Activated T-helper 2 cell treated with anti-CD3 and anti-CD28 coated beads, Interferon-gamma antibody, Interleukin-2, Interleukin-4, amounts not matched to agents 10 μg/mL and 5 μg/mL and 100 μg/mL, durations not matched to agents 14 hours and 24 hours and 36 hours (primary cell): ENCODE measurements at regions not wholly inside any gene's neighbourhood (a gene's known extent, or its start where the extent isn't known, plus 50 kb on each side); places are given as distances from the start of the nearest gene placed in this dataset.

Source experiments
- DNase-seq: peaks from one replicate; pipeline ENCODE4 v3.0.0; 2021; ENCODE audit warnings: low spot score
- H3K27ac Mint-ChIP-seq: one replicate; pipeline ENCODE4 v1.8.0; 2021; ENCODE audit warnings: mixed read lengths
- H3K27me3 Mint-ChIP-seq: one replicate; pipeline ENCODE4 v1.8.0; 2021; ENCODE audit warnings: low read depth, mixed read lengths
- H3K36me3 Mint-ChIP-seq: one replicate; pipeline ENCODE4 v1.8.0; 2021; ENCODE audit warnings: low read depth, mixed read lengths
- H3K4me1 Mint-ChIP-seq: one replicate; pipeline ENCODE4 v1.8.0; 2021; ENCODE audit warnings: low read depth, mixed read lengths
- H3K4me3 Mint-ChIP-seq: one replicate; pipeline ENCODE4 v1.8.0; 2021; ENCODE audit warnings: low read depth, mild to moderate bottlenecking, moderate library complexity, mixed read lengths
- H3K9me3 Mint-ChIP-seq: one replicate; pipeline ENCODE4 v1.8.0; 2021; ENCODE audit warnings: mixed read lengths
- intact Hi-C: fragments of 100-400 bp; cut with micrococcal nuclease; formaldehyde crosslinking; loops from one replicate; pipeline ENCODE4 v1.15.1; 2023

DNA sequence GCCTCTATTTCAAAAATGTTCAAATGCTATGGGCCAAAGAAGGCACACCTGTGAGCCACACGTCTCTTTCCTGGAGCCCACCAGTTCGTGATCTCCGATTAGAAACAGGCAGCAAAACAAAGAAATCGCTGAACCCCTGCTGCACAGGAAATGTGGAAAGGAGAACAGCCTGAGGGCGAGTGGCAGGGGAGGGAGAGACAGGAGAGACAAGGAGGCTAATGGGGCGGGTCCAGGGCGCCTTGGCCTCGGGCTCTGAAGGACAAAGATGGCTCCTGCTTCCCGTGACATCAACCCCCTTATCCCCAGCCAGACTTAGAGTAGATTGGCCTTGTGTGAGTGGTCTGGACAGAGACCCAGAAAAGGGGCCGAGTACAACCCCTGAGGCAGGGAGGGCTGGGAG is 62.4 kb upstream of the DOCK1 start:
- Mint-ChIP-seq H3K27me3 (no peaks in the 10 kb centered on the region), H3K27ac (no peak overlapping the region), H3K4me3 (no peak overlapping the region), H3K9me3 (peaks cover 3% of the 10 kb centered on the region), H3K4me1 (no peaks in the 10 kb centered on the region), H3K36me3 (no peaks in the 10 kb centered on the region)
- DNase-seq = no peak
- intact Hi-C loops = no loop called here

DNA sequence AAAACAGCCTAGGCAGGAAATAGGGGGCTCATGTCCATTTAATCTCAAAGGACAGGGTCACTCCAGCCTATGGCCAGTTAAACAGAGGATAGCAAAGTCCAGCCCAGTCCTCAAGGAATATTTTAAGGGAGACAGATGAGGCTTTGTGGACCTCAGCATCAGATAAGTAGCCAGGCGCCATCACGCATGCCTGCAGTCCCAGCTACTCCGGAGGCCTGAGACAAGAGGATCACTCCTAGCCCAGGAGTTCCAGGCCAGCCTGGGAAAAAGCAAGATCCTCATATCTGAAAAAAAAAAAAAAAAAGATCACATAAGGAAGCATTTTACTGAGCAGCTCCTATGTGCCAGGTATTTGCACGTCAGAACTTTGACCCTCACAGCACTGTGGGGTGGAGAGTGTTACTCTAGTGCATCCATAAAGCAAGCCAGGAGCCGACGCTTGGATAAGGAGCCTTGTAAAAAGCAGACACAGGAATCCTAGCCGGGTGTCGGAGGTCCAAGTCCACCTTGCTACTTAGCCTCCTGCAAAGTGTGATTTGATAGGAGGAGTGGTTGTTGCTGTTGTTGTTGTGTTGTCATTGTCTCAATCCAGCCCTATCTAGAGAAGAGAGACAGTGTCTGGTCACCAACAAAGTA is 61.8 kb upstream of the DOCK1 start:
- intact Hi-C loops = no loop called here
- no peaks in the 10 kb centered on the region for H3K27me3 Mint-ChIP-seq

DNA sequence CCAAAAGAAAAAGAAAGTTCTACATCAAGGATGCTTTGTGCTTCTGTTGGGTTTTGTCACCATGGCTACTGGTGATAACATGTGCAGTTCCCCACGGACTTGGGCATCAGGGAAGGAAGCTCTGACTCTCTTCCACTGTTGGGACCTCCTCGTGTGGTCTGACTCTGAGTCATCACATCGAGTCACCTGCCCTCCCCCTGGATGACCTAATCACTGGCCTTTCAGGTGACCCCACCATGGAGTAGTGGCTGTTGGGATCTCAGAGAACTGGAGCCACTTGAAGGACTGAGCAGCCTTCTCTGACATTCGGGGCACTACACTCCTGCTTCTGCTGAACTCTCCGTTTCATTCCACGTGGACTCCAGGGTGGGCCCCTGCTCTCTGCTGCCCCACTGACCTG is 60.8 kb upstream of the DOCK1 start:
- peaks cover 3% of the 10 kb centered on the region for H3K9me3 Mint-ChIP-seq
- H3K36me3 Mint-ChIP-seq = no peaks in the 10 kb centered on the region
- intact Hi-C loops = no loop called here
- H3K27ac Mint-ChIP-seq = no peak overlapping the region
- no peaks in the 10 kb centered on the region for H3K4me1 Mint-ChIP-seq
- H3K4me3 Mint-ChIP-seq = no peak overlapping the region
- DNase-seq = no peak
- no peaks in the 10 kb centered on the region for H3K27me3 Mint-ChIP-seq

More for the DNA sequence above, 61.8 kb upstream of the DOCK1 start:
- DNase-seq = no peak
- Mint-ChIP-seq H3K27ac (no peak overlapping the region), H3K4me1 (no peaks in the 10 kb centered on the region), H3K4me3 (no peak overlapping the region), H3K9me3 (peaks cover 3% of the 10 kb centered on the region), H3K36me3 (no peaks in the 10 kb centered on the region)

- no peaks in the 10 kb centered on the region for H3K27me3 Mint-ChIP-seq
- no peaks in the 10 kb centered on the region for H3K9me3 Mint-ChIP-seq
- H3K27ac Mint-ChIP-seq = no peak overlapping the region
- no peak overlapping the region for H3K4me3 Mint-ChIP-seq
- intact Hi-C loops = no loop called here
- no peaks in the 10 kb centered on the region for H3K36me3 Mint-ChIP-seq
- DNase-seq = no peak
- H3K4me1 Mint-ChIP-seq = no peaks in the 10 kb centered on the region
These were observed 58.8 kb upstream of the DOCK1 start for GRCh38 chr10:126846469-126846868.

DNA sequence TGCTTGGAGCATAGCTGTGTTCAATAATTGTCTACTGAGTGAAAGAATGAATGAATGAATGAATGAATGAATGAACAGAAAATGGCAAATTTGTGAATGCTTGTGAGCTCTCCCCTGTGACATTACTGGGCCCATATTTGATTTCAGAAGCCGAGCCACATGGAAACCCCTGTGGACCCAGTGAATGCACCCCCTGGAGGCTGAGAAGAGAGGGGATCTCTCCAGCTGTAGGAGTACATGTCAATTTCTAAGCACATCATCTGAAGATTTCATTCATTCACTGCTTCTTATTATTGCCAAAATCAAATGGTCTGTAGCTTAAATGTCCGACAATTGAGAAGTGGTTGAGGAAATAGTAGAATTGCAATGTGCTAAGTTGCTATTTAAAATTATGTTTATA is 58.3 kb upstream of the DOCK1 start:
- DNase-seq = no peak
- no peak overlapping the region for H3K4me3 Mint-ChIP-seq
- H3K9me3 Mint-ChIP-seq = no peaks in the 10 kb centered on the region
- H3K4me1 Mint-ChIP-seq = no peaks in the 10 kb centered on the region
- intact Hi-C loops = no loop called here
- H3K36me3 Mint-ChIP-seq = no peaks in the 10 kb centered on the region
- H3K27ac Mint-ChIP-seq = no peak overlapping the region
- no peaks in the 10 kb centered on the region for H3K27me3 Mint-ChIP-seq

- no peaks in the 10 kb centered on the region for H3K36me3 Mint-ChIP-seq
- intact Hi-C loops = no loop called here
- no peaks in the 10 kb centered on the region for H3K4me1 Mint-ChIP-seq
- no peak overlapping the region for H3K27ac Mint-ChIP-seq
- H3K4me3 Mint-ChIP-seq = no peak overlapping the region
- H3K27me3 Mint-ChIP-seq = no peaks in the 10 kb centered on the region
- H3K9me3 Mint-ChIP-seq = no peaks in the 10 kb centered on the region
- DNase-seq = no peak
These were observed 57.6 kb upstream of the DOCK1 start for GRCh38 chr10:126847666-126848065.

DNA sequence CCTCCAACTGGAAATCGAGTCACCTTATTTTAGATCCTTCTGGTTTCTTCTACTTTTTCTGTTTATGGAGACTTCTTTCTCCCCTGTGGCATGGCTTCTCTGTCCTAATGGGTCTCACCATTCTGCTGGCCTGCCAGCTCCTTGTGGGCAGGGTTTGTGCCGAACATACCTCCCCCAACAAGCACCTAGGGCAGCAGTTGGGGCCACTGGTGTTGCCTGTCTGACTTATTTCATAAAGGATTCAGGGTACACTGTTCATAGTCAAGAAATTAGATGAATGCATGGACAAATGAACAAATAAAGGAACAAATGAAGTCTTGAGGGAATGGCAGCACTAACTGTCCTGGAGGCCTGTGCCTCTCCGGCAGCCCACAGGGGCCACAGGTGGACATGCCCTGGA is 55.6 kb upstream of the DOCK1 start:
- Mint-ChIP-seq H3K27ac (no peak overlapping the region), H3K36me3 (no peaks in the 10 kb centered on the region), H3K4me3 (no peak overlapping the region), H3K4me1 (no peaks in the 10 kb centered on the region), H3K9me3 (no peaks in the 10 kb centered on the region), H3K27me3 (no peaks in the 10 kb centered on the region)
- DNase-seq = no peak
- intact Hi-C loops = no loop called here

- Mint-ChIP-seq H3K9me3 (no peaks in the 10 kb centered on the region), H3K27ac (no peak overlapping the region), H3K27me3 (no peaks in the 10 kb centered on the region), H3K4me1 (no peaks in the 10 kb centered on the region), H3K4me3 (no peak overlapping the region), H3K36me3 (no peaks in the 10 kb centered on the region)
- DNase-seq = no peak
- intact Hi-C loops = no loop called here
These were observed 53.7 kb upstream of the DOCK1 start for GRCh38 chr10:126851414-126852108.

GRCh38 chr10:126854726-126855495 is 50.3 kb upstream of the DOCK1 start:
- Mint-ChIP-seq H3K9me3 (peaks cover 5% of the 10 kb centered on the region), H3K4me3 (no peak overlapping the region), H3K36me3 (no peaks in the 10 kb centered on the region), H3K27ac (no peak overlapping the region), H3K4me1 (no peaks in the 10 kb centered on the region), H3K27me3 (no peaks in the 10 kb centered on the region)
- intact Hi-C loops = no loop called here
- DNase-seq = no peak
